H1 (cell line): ENCODE measurements at regions not wholly inside any gene's neighbourhood (a gene's known extent, or its start where the extent isn't known, plus 50 kb on each side); places are given as distances from the start of the nearest gene placed in this dataset.

Source experiments
- SAP30 ChIP-seq: fragments of 300-600 bp; sonication (generic); IDR thresholded peaks from 2 replicates; pipeline ENCODE4 v1.7.1; 2012; ENCODE audit warnings: low read length, moderate library complexity, mild to moderate bottlenecking, inconsistent platforms; ENCODE audit not compliant: insufficient read depth, insufficient replicate concordance
- YY1 ChIP-seq: IDR thresholded peaks from 2 replicates; pipeline ENCODE4 v1.6.1; 2011; ENCODE audit warnings: low read depth, mild to moderate bottlenecking, low read length

- TF ChIP-seq SAP30 (no peak), YY1 (no peak)
Observed at GRCh38 chr4:44071959-44072955, 376.4 kb downstream of the KCTD8 start (continued).
